Keratinocyte (primary cell): ENCODE measurements at regions not wholly inside any gene's neighbourhood (a gene's known extent, or its start where the extent isn't known, plus 50 kb on each side); places are given as distances from the start of the nearest gene placed in this dataset.

Experiments used
- DNase-seq: peaks from one replicate; pipeline ENCODE4 v3.0.0-alpha.2; 2011; ENCODE audit warnings: low read depth, missing footprints, low spot score
- FAIRE-seq: peaks from 2 replicates; lab custom pipeline; 2011; peaks lifted over from hg19 to GRCh38; lab: Jason Lieb, UNC
- H2AFZ ChIP-seq: 2 replicates; pipeline ENCODE4 v1.6.0; 2012; ENCODE audit warnings: low read length, control low read depth, inconsistent platforms; ENCODE audit not compliant: control insufficient read depth
- H3K27ac ChIP-seq: 2 replicates; pipeline ENCODE4 v1.5.1; 2011; ENCODE audit warnings: low read length; ENCODE audit not compliant: control insufficient read depth, insufficient read depth
- H3K27me3 ChIP-seq: 3 replicates; pipeline ENCODE4 v1.6.0; 2011; ENCODE audit warnings: low read length; ENCODE audit not compliant: control insufficient read depth, insufficient read depth; ENCODE audit errors: extremely low read depth
- H3K36me3 ChIP-seq, 2 experiments: 2 replicates in 1 of 2; 3 replicates in 1 of 2; pipeline ENCODE4 v1.5.1; 2011; ENCODE audit warnings: low read length in 2 of 2, mild to moderate bottlenecking in 1 of 2; ENCODE audit not compliant: control insufficient read depth in 2 of 2, insufficient read depth in 2 of 2; ENCODE audit errors: extremely low read depth in 1 of 2
- H3K4me1 ChIP-seq: 3 replicates; pipeline ENCODE4 v1.5.1; 2011; ENCODE audit warnings: low read length; ENCODE audit not compliant: control insufficient read depth, insufficient read depth; ENCODE audit errors: extremely low read depth
- H3K4me2 ChIP-seq: 3 replicates; pipeline ENCODE4 v1.6.0; 2011; ENCODE audit warnings: low read depth, low read length; ENCODE audit not compliant: control insufficient read depth, insufficient read depth; ENCODE audit errors: extremely low read depth
- H3K4me3 ChIP-seq, 3 experiments: fragments of 200-600 bp in 1 of 3; sonication (generic) in 1 of 3; 2 replicates in 2 of 3; 3 replicates in 1 of 3; pipeline ENCODE4 v1.5.1; 2011 to 2016; ENCODE audit warnings: low read length in 3 of 3, mild to moderate bottlenecking in 3 of 3, control low read depth in 2 of 3, inconsistent platforms in 1 of 3, low read depth in 1 of 3, mixed read lengths in 1 of 3, mixed run types in 1 of 3, moderate library complexity in 1 of 3; ENCODE audit not compliant: control insufficient read depth in 2 of 3, insufficient read depth in 2 of 3; ENCODE audit errors: extremely low read depth in 1 of 3
- H3K79me2 ChIP-seq: 2 replicates; pipeline ENCODE4 v1.6.0; 2012; ENCODE audit warnings: low read length; ENCODE audit not compliant: control insufficient read depth, insufficient read depth
- H3K9ac ChIP-seq: 3 replicates; pipeline ENCODE4 v1.6.0; 2011; ENCODE audit warnings: low read length; ENCODE audit not compliant: control insufficient read depth, insufficient read depth; ENCODE audit errors: extremely low read depth
- H3K9me1 ChIP-seq: 3 replicates; pipeline ENCODE4 v1.6.0; 2011; ENCODE audit warnings: low read length; ENCODE audit not compliant: control insufficient read depth, insufficient read depth; ENCODE audit errors: extremely low read depth
- H3K9me3 ChIP-seq: 2 replicates; pipeline ENCODE4 v1.5.1; 2012; ENCODE audit warnings: low read depth, low read length; ENCODE audit not compliant: control insufficient read depth
- H4K20me1 ChIP-seq: 3 replicates; pipeline ENCODE4 v1.6.0; 2011; ENCODE audit warnings: low read length; ENCODE audit not compliant: control insufficient read depth, insufficient read depth; ENCODE audit errors: extremely low read depth
- CTCF ChIP-seq, 3 experiments: IDR thresholded peaks in 1 of 3; conservative IDR thresholded peaks in 1 of 3; optimal IDR thresholded peaks in 1 of 3; 2 replicates in 2 of 3; 3 replicates in 1 of 3; pipeline versions ENCODE3 to v1.5.1; 2011; ENCODE audit warnings: low read length in 3 of 3, mild to moderate bottlenecking in 3 of 3, moderate library complexity in 2 of 3, control low read depth in 1 of 3, inconsistent platforms in 1 of 3; ENCODE audit not compliant: insufficient read depth in 2 of 3; ENCODE audit errors: extremely low read depth in 1 of 3
- EZH2 ChIP-seq: IDR thresholded peaks from one replicate; pipeline ENCODE4 v1.6.1; 2012; ENCODE audit warnings: inconsistent platforms, mild to moderate bottlenecking, low read length, moderate library complexity
- dilution Hi-C: fragments of 300-500 bp; cut with MboI; formaldehyde crosslinking; loops from one replicate; pipeline ENCODE4 v1.7.0; 2020; ENCODE audit warnings: low sequenced_read_pairs; ENCODE audit not compliant: extremely low pct_ligation_motif_present

- TF ChIP-seq CTCF (optimal IDR thresholded peaks at IDR 0.05 in 1 of 3, IDR thresholded peaks at IDR 0.05 in 1 of 3, conservative IDR thresholded peaks at IDR 0.05 in 1 of 3; ENCODE audit: extremely low read depth in 1 of 3, insufficient read depth in 2 of 3, low read length in 3 of 3) (no peak), EZH2 (no peak)
- no peak overlapping the region for H3K9ac ChIP-seq
- DNase-seq: no peak
- H3K79me2 ChIP-seq: no peaks in the 10 kb centered on the region
- no peaks in the 10 kb centered on the region for H4K20me1 ChIP-seq
- no peaks in the 10 kb centered on the region for H3K36me3 ChIP-seq
- FAIRE-seq: no peak
- no peak overlapping the region for H3K4me3 ChIP-seq
- H3K27ac ChIP-seq: no peak overlapping the region
- H2AFZ ChIP-seq: no peak overlapping the region
- H3K4me2 ChIP-seq: no peak overlapping the region
- no peaks in the 10 kb centered on the region for H3K9me1 ChIP-seq
- H3K27me3 ChIP-seq: no peaks in the 10 kb centered on the region
- no peaks in the 10 kb centered on the region for H3K9me3 ChIP-seq
- no peaks in the 10 kb centered on the region for H3K4me1 ChIP-seq
- dilution Hi-C loops: no loop called here
Measured at GRCh38 chr2:58350484-58350883, 109.4 kb upstream of the FANCL start.

GRCh38 chr2:58347810-58348209 is 106.7 kb upstream of the FANCL start:
- DNase-seq (no peak), FAIRE-seq (no peak)
- Histone ChIP-seq H3K9ac (no peak overlapping the region), H3K9me1 (no peaks in the 10 kb centered on the region), H3K27ac (no peak overlapping the region), H3K4me2 (no peak overlapping the region), H3K79me2 (no peaks in the 10 kb centered on the region), H4K20me1 (no peaks in the 10 kb centered on the region), H3K4me3 (no peak overlapping the region), H3K4me1 (no peaks in the 10 kb centered on the region), H3K36me3 (no peaks in the 10 kb centered on the region), H3K27me3 (no peaks in the 10 kb centered on the region), H3K9me3 (no peaks in the 10 kb centered on the region), H2AFZ (no peak overlapping the region)
- TF ChIP-seq CTCF (optimal IDR thresholded peaks at IDR 0.05 in 1 of 3, IDR thresholded peaks at IDR 0.05 in 1 of 3, conservative IDR thresholded peaks at IDR 0.05 in 1 of 3; ENCODE audit: extremely low read depth in 1 of 3, insufficient read depth in 2 of 3, low read length in 3 of 3) (no peak), EZH2 (no peak)
- dilution Hi-C loops: no loop called here
